ENCODE measurements at regions not wholly inside any gene's neighbourhood (a gene's known extent, or its start where the extent isn't known, plus 50 kb on each side); places are given as distances from the start of the nearest gene placed in this dataset.
"Not testable (repeated sequence)": the region's sequence is repeated elsewhere in the genome, so short reads cannot be mapped to it uniquely, and the experiment has no call there.

DNA sequence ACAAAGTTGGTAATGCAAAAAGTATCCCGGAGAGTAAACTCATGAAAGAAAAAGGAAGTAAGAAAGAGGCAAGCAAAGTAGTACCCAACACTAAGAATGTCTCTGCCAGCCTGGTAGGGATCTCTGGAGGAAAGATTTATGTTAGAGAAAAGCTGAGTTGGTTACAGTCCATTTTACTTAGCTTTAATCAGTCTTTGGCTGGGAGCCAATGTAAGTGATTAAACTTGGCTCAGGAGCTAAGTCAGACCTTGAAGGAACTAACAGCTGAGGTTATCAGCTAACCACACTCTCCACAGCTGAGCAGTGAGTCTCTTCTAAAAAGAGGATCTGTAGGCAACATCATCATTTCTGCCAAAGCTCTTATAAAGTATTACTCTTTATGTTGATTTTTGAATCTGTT, 148.0 kb downstream of the ANKRD7 start:
- peak; percentile 85 for DNase-seq (ENCODE audit: low read depth, low spot score)
- no peak overlapping the region for H3K4me3 ChIP-seq (ENCODE audit: low read length)

DNA sequence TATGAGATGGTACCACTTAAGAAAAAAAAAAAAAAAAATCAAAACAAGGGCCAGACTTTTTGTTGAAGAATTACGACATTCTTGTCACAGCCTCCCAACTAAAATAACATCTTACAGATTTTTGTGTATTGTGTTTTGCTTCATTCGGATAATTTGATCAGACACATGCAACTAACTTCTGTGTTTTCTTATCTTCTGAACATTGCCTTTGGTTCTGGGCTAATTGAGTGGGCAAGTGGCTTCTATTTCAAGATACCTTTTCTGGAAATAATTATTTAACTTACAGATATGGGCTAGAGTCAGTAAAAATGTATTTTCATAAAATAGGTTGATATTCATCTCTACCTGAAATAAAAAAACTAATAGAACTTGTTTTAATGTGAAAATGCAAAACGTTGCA, 165.1 kb downstream of the ANKRD7 start:
- no peak for DNase-seq (ENCODE audit: low read depth, low spot score)
- H3K4me3 ChIP-seq (ENCODE audit: low read length) = no peak overlapping the region

DNA sequence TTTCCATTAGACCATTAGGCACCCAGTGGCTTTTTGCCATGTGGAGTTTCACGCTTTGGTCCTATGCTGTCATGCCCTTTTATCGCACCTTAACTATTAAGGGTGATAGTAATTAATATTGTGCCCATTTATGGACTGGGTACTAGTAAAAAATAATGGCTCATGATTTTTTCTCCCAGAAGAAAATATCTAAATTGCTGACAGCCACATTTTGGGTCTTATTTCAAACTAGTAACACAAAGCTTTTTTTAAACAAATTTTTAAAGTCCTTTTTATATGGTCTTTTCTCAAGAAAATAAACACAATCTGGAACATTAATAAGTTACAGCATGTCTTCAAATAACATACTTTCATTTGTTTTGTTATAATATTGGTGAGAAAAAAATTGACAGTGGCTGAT, 179.7 kb downstream of the ANKRD7 start:
- no peak for DNase-seq (ENCODE audit: low read depth, low spot score)

DNA sequence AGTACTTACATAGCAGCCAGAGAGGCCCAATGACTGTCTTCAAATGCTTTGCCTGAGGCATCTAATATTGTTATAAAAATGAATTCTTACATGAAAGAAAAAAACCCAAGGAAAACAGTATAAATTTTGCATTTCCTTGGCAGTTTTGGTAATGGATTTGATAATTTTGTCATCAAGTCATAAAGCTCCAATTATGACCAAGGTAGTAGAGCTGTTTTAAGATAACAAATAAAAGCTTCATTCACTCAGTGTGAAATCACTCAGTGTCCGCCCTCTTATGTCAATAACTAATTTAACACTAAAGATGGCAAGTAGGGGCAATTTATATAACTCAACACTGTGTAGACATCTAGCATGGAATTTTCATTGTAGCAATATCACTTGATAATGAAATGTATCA, 193.9 kb downstream of the ANKRD7 start:
- DNase-seq (ENCODE audit: low read depth, low spot score) = no peak
- H3K4me3 ChIP-seq (ENCODE audit: low read length) = no peak overlapping the region

More for the DNA sequence above, 179.7 kb downstream of the ANKRD7 start:
- no peak overlapping the region for H3K4me3 ChIP-seq (ENCODE audit: low read length)

DNA sequence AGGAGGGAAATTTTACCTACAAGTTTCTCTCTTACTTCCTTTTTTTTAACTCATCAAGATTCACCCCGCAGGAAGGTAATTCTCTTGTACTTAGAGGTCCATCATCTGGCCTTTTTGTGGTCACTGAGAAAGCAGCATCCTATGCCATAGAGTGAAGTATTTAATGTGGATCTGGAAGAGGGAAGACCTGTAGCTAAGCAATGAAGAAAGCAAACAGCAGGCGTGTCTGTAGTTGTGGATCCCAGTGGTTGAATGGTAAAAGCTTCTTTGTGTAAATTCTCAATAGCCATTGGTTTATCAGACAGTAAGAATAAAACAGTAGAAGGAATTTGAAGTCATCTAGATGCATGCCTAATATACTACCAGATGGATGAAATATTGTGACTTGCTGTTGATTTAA, 196.4 kb downstream of the ANKRD7 start:
- no peak overlapping the region for H3K4me3 ChIP-seq (ENCODE audit: low read length)
- no peak for DNase-seq (ENCODE audit: low read depth, low spot score)

DNA sequence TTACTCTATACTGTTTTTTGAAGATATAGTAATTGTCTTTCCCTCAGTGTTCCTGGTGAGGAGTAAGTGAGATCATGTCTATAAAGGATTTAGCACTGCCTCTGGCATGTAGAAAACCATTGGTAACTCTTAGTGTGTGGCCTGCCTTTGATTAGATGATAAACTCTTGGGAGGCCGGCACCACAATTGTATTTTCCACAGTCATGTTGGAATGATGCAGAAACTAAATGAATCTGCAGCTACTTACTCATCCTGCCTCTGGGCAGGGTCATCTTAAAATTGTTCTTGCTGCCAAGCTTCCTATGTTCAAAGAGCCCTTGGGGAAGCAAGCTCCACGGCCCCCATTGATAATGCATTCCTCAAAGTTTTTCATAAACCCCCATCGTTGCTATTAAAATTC, 204.6 kb downstream of the ANKRD7 start:
- no peak overlapping the region for H3K4me3 ChIP-seq (ENCODE audit: low read length)
- no peak for DNase-seq (ENCODE audit: low read depth, low spot score)

DNA sequence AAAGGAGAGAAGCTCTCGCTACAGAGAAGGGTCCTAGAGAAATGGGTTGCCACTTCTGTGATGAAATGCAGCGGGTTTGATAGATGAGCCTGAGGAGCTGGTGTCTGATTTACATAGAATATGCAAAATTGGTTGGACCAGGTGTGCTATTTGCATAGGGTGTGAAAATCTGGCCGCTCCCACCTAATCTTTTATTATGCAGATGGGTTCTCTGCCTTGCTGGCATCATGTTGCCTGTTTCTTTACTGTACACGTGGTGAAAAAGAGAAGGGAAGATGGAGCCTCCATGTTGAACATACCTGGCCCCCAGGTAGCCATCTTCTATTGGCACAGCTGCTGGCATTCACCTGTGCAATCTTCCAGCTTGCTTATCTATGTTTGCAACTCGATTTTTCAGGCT, 212.2 kb downstream of the ANKRD7 start:
- no peak overlapping the region for H3K4me3 ChIP-seq (ENCODE audit: low read length)
- no peak for DNase-seq (ENCODE audit: low read depth, low spot score)

DNA sequence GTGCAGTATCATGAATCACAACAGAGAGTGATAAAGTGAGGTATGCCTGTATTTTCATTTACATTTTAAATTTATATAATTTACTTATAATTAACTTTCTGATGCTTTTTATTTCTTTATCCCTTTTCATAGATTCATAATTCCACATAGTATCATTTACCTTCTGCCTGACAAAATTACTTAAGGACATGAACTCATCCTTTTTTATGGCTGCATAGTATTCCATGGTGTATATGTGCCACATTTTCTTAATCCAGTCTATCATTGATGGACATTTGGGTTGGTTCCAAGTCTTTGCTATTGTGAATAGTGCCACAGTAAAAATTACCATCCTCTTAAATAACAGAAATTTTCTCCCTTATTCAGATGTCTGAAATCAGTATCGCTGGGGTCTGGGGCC, 224.5 kb downstream of the ANKRD7 start:
- DNase-seq (ENCODE audit: low read depth, low spot score) = not testable (repeated sequence)

DNA sequence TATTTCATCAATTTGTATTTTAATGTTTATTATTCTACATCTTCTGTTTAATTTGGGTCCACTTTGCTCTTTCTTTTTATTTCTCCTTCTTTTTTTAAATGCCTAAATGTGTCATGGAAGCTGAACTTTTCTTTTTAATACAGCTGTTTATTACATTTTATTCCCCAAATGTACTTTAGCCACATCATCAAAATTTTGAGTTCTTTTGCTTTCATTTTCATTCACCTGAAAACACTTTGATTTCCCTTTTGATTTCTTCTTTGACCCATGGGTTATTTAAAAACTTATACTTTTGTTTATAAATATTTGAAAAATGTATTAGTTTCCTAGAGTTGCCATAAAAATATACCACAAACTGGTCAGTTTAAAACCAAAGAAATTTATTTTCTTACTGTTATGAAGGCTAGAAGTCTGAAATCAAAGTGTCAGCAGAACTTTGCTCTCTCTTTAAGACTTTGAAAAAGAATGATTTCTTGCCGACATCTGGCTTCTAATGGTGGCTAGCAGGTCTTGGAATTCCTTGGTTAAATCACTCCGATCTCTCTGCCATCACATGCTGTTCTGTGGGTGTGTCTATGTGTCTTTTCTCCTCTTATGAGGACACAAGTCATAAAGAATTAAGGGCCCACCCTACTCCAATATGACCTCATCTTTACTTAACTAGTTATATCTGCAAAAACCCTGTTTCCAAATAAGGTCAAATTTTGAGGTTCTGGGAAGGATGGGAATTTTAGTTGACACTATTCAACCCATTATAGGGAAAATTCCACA, 225.5 kb downstream of the ANKRD7 start:
- DNase-seq (ENCODE audit: low read depth, low spot score) = no peak

More for the DNA sequence above, 224.5 kb downstream of the ANKRD7 start:
- H3K4me3 ChIP-seq (ENCODE audit: low read length) = not testable (repeated sequence)

DNA sequence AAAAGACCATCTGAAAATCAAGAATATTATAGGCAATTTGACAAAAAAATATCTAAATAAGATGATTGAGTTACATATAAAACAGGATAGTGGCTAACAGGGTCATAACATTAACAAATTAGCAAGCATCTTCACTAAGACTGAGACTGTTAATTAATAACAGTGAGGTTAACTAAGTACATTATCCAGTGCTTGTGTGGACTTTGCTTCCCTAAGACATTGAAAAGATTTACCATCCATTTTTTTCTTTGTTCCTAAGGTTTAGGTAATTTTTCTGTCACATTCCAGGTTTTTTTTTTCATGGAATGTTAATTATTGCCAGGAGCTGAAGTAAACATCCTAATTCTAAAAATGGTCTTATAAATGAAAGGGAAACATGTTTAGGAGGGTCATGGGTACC, 227.6 kb downstream of the ANKRD7 start:
- DNase-seq (ENCODE audit: low read depth, low spot score) = no peak
- H3K4me3 ChIP-seq (ENCODE audit: low read length) = no peak overlapping the region

More for the DNA sequence above, 225.5 kb downstream of the ANKRD7 start:
- H3K4me3 ChIP-seq (ENCODE audit: low read length) = no peak overlapping the region

DNA sequence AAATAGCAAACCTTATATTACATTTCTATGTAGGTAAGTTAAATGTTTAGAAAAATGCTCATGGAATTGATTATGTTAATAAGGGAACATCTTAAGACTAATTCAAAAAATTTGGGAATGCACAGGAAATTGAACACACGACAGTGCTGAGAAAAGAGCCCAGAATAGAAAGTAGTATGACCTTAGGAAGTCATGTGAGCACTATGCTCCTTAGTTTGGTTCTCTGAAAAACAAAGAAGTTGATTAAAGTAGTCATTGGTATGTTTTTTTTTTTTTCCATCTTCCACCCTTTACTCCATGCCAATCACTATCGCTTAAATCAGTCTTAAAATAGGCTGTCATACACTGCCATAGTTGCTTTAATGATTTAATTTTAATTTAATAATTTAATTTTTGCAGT, 242.9 kb downstream of the ANKRD7 start:
- no peak overlapping the region for H3K4me3 ChIP-seq (ENCODE audit: low read length)
- DNase-seq (ENCODE audit: low read depth, low spot score) = no peak

DNA sequence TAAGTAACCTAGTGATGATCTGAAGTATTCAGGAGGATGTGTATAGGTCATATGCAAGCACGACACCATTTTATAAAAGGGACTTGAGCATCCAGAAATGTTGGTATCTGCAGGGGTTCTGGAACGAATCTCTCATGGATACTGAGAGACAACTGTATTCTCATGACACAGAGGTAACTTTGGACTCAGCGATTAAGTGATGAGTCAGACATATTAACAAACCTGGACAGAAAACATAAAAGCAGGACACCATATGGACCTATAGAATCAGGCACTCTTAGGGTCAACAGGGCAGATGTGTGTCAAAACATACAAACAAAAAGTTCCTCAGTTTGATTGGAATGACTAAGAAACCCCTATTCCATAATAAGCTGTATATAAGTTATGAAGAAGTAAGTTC, 248.1 kb downstream of the ANKRD7 start:
- no peak overlapping the region for H3K4me3 ChIP-seq (ENCODE audit: low read length)
- DNase-seq (ENCODE audit: low read depth, low spot score) = no peak

DNA sequence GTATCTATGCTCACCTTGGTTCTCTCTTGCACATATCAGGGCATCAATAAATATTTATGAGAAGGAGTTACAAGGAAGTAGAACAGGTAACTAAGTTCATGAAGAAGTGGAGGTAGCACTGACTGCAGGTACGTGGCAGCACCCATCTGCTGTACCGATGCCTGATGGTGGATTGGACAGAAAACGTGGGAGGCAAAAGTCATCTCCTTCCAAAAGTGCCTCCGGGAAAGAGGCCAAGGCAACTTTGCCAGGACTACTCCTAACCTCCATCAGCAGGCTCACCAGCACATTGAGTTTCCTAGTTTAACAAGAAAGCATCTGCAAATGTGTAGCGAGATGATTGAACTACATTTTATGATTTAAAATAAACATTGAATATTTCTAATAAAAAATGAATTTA, 248.8 kb downstream of the ANKRD7 start:
- H3K4me3 ChIP-seq (ENCODE audit: low read length) = no peak overlapping the region
- DNase-seq (ENCODE audit: low read depth, low spot score) = no peak

DNA sequence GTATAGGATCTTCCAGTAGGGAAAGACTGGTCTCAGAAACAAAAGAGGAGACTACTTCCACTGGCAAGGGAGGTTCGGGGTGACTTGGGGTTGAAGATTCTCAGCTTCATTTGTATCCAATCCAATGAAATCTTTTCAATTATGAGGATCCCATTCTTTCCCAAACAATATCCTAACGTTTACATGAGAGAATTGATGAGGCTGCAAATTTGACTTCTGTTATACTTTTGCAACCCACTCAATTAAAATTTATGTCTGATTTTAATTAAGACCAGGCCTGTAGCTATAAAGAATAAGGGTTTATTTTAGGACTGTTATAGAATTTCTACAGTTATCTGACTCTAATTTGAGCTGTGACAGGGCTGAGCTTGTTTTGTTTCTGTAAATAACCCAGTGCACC, 251.5 kb downstream of the ANKRD7 start:
- H3K4me3 ChIP-seq (ENCODE audit: low read length) = no peak overlapping the region
- no peak for DNase-seq (ENCODE audit: low read depth, low spot score)

DNA sequence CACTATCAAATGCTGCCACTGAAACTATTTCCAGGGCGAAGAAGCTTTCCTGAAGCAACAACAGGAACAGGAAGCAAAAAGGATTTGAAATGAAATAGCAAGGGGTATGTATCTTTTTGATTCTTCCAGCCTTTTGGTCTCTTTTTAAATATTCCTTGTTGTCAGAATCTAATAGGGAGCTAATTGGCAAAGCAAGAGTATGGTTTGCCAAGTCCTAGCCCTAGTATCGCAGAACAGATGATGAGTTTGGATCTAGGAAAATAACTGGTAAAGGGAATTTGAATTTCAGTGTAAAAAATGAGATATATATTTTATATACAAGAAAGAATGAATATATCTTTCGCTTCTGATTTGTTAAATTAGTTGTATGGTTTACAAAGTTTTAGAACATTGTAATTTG, 252.5 kb downstream of the ANKRD7 start:
- DNase-seq (ENCODE audit: low read depth, low spot score) = no peak
- no peak overlapping the region for H3K4me3 ChIP-seq (ENCODE audit: low read length)

DNA sequence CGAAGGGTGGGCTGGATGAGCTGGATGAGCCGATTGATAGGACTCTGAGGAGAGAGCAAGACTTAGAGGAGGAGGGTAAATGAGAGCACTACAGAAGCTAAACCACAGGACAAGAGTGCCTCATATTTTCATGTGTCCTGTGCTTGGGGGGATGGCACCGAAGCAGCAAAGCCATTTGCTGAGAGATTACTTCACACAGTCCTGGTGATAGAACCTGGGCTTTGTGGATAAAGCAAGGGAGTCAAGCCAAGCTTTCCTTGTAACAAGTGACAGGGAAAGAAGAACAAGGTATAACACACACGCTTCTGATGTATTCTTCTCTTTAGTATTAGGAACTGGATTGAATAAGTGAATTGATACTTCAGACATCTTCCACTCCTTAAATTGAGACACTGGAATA, 253.7 kb downstream of the ANKRD7 start:
- H3K4me3 ChIP-seq (ENCODE audit: low read length) = no peak overlapping the region
- no peak for DNase-seq (ENCODE audit: low read depth, low spot score)

DNA sequence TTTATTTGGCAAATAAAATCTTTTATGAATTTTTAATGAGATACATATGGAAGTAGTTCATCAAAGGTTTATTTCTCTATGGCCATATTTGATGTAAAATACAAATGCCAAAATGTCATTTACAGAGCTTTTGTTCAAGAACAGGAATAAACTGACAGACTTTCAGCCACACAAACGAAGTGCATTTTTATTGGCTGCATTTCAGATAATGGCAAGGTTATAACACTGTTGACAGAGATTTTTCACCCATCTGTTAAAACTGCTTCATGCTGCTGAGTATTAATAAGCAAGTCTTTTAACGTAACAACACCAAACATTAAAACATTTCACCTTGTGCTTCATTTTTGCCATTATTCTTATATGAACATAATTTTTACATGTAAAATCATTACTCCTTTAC, 254.4 kb downstream of the ANKRD7 start:
- no peak for DNase-seq (ENCODE audit: low read depth, low spot score)
- H3K4me3 ChIP-seq (ENCODE audit: low read length) = no peak overlapping the region

DNA sequence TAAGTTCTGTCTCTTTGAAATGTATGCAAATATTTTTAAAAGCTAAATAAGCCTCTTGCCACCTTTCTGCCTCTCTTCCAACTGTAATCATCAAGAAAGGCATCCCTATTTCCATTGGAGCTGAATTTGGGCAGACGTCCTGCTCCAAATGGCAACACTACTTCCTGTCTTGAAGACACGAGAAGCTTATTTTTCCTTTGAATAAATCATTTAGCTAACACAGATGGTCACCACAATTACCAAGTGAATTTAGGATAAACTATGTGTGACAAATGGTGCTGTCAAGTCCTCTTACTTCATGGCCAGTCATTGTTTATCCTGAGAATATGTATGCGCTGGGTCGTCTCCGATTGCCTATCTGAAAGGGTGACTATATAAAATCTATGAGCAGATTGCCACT, 268.0 kb downstream of the ANKRD7 start:
- no peak overlapping the region for H3K4me3 ChIP-seq (ENCODE audit: low read length)

DNA sequence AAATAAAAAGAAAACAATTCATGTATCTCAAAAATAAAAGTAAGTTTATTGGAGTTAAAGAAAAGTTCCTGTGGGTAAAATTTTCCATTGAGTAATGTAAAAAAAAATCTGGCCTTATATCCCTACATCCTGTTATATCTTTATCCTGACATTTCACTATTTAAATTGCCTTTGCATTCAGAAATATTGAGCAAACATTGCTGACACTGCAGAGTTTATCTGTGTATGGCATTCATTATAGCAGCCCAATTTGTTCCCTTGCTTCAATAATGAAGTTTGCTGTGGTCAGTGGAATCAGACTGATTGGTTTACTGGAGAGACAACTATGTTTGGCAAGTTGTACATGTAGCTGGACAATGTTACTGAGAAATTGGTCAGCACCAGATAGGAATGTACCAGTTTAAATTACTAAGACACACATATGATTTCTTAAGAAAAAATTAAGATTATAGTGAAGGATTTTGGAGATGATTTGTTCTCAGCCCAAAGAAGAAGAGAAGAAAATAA, 271.7 kb downstream of the ANKRD7 start:
- no peak overlapping the region for H3K4me3 ChIP-seq (ENCODE audit: low read length)
- no peak for DNase-seq (ENCODE audit: low read depth, low spot score)

More for the DNA sequence above, 268.0 kb downstream of the ANKRD7 start:
- no peak for DNase-seq (ENCODE audit: low read depth, low spot score)

DNA sequence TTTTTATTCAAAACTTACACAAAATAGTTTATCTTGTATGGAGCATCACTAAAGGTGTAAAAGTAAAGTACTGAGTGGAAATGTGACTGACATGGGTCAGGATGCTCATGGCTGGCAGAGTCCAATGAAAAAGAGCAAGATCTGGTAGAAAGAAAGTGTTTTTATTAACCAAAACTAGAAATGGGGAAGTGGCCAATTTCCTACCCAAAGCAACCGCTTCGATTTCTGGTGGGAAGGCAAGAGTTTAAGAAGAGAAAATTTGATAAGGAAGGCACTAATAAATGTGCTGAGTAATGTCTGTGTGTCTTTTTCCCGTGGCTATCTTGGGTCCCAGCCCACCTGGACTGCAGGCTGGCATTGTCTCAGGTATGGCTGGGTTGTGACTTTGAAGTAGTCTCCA, 277.7 kb downstream of the ANKRD7 start:
- DNase-seq (ENCODE audit: low read depth, low spot score) = no peak
- no peak overlapping the region for H3K4me3 ChIP-seq (ENCODE audit: low read length)

DNA sequence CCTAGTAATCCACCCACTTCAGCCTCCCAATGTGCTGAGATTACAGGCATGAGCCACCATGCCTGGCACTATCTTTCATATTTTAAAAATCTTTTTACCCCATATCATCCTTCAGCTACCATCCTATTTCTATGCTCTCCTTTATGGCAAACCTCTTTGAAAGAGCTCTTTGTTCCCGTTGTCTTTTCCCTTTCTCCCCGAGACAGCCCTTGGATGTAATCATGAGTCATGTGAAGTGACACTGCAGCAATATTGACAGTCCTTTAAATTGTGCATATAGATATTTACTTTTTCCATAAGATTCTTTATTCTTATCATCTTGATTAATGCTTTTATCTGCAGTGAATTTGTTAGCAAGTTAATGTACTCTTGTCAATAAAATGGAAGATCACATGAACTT, 286.6 kb downstream of the ANKRD7 start:
- no peak overlapping the region for H3K4me3 ChIP-seq (ENCODE audit: low read length)
- DNase-seq (ENCODE audit: low read depth, low spot score) = no peak
